ENCODE measurements at regions not wholly inside any gene's neighbourhood (a gene's known extent, or its start where the extent isn't known, plus 50 kb on each side); places are given as distances from the start of the nearest gene placed in this dataset.
"Not testable (repeated sequence)": the region's sequence is repeated elsewhere in the genome, so short reads cannot be mapped to it uniquely, and the experiment has no call there.

- DNase-seq = no peak
- intact Hi-C loops (cut with micrococcal nuclease) = no loop called here
- H3K27ac Mint-ChIP-seq = no peak overlapping the region
- H3K36me3 Mint-ChIP-seq = no peaks in the 10 kb centered on the region
- no peaks in the 10 kb centered on the region for H3K36me3 ChIP-seq (ENCODE audit: control insufficient read depth, insufficient read depth, low read length)
- H3K4me3 ChIP-seq (ENCODE audit: low read length) = no peak overlapping the region
- H3K9me3 ChIP-seq (ENCODE audit: control insufficient read depth, insufficient read depth, low read length) = peaks cover 11% of the 10 kb centered on the region
- H3K27me3 Mint-ChIP-seq (ENCODE audit: low read depth in 2 of 2) = no peaks in the 10 kb centered on the region
- H3K4me1 ChIP-seq (ENCODE audit: control insufficient read depth, insufficient read depth, low read length) = no peaks in the 10 kb centered on the region
- no peak for ATAC-seq
- peaks cover 9 to 16% of the 10 kb centered on the region in 2 donors for H3K9me3 Mint-ChIP-seq
- H3K27ac ChIP-seq (ENCODE audit: low read length) = no peak overlapping the region
- H3K4me1 Mint-ChIP-seq = no peaks in the 10 kb centered on the region
- no peaks in the 10 kb centered on the region for H3K27me3 ChIP-seq (ENCODE audit: control insufficient read depth, insufficient read depth, low read length)
- no peak for TF ChIP-seq CTCF (IDR thresholded peaks at IDR 0.05)
- no peak overlapping the region for H3K4me3 Mint-ChIP-seq
These were observed 1252.3 kb downstream of the TYW1 start for GRCh38 chr7:68248973-68249372.

GRCh38 chr7:68249611-68250010 lies 1253.0 kb downstream of the TYW1 start:
- H3K36me3 ChIP-seq (ENCODE audit: control insufficient read depth, insufficient read depth, low read length) = no peaks in the 10 kb centered on the region
- H3K4me3 Mint-ChIP-seq = no peak overlapping the region
- H3K9me3 ChIP-seq (ENCODE audit: control insufficient read depth, insufficient read depth, low read length) = peaks cover 11% of the 10 kb centered on the region
- H3K27ac ChIP-seq (ENCODE audit: low read length) = no peak overlapping the region
- ATAC-seq = no peak
- no peak overlapping the region for H3K27ac Mint-ChIP-seq
- no peak overlapping the region for H3K4me3 ChIP-seq (ENCODE audit: low read length)
- no peak for DNase-seq
- no peaks in the 10 kb centered on the region for H3K27me3 ChIP-seq (ENCODE audit: control insufficient read depth, insufficient read depth, low read length)
- H3K4me1 ChIP-seq (ENCODE audit: control insufficient read depth, insufficient read depth, low read length) = no peaks in the 10 kb centered on the region
- no peak for TF ChIP-seq CTCF (IDR thresholded peaks at IDR 0.05)
- H3K9me3 Mint-ChIP-seq = peaks cover 9 to 14% of the 10 kb centered on the region in 2 donors
- intact Hi-C loops (cut with micrococcal nuclease) = no loop called here
- no peaks in the 10 kb centered on the region for H3K27me3 Mint-ChIP-seq (ENCODE audit: low read depth in 2 of 2)
- no peaks in the 10 kb centered on the region for H3K4me1 Mint-ChIP-seq
- no peaks in the 10 kb centered on the region for H3K36me3 Mint-ChIP-seq
- WGBS (ENCODE audit: insufficient coverage) = 81% methylated on average over 1 of the region's 1 CpG

GRCh38 chr7:68250143-68250542 lies 1253.5 kb downstream of the TYW1 start:
- no peak for TF ChIP-seq CTCF (IDR thresholded peaks at IDR 0.05)
- Histone ChIP-seq H3K9me3 (ENCODE audit: control insufficient read depth, insufficient read depth, low read length) (peaks cover 11% of the 10 kb centered on the region), H3K36me3 (ENCODE audit: control insufficient read depth, insufficient read depth, low read length) (no peaks in the 10 kb centered on the region), H3K27ac (ENCODE audit: low read length) (no peak overlapping the region), H3K27me3 (ENCODE audit: control insufficient read depth, insufficient read depth, low read length) (no peaks in the 10 kb centered on the region), H3K4me1 (ENCODE audit: control insufficient read depth, insufficient read depth, low read length) (no peaks in the 10 kb centered on the region), H3K4me3 (ENCODE audit: low read length) (no peak overlapping the region)
- 92% methylated on average over 4 of the region's 4 CpGs for WGBS (ENCODE audit: insufficient coverage)
- Mint-ChIP-seq H3K27ac (no peak overlapping the region), H3K4me3 (no peak overlapping the region), H3K4me1 (no peaks in the 10 kb centered on the region), H3K9me3 (peaks cover 9 to 19% of the 10 kb centered on the region in 2 donors), H3K36me3 (no peaks in the 10 kb centered on the region), H3K27me3 (ENCODE audit: low read depth in 2 of 2) (no peaks in the 10 kb centered on the region)
- intact Hi-C loops (cut with micrococcal nuclease) = no loop called here
- DNase-seq = no peak
- ATAC-seq = no peak

GRCh38 chr7:68254815-68255214 lies 1258.2 kb downstream of the TYW1 start:
- intact Hi-C loops (cut with micrococcal nuclease); H3K4me1 Mint-ChIP-seq; H3K4me1 ChIP-seq (ENCODE audit: control insufficient read depth, insufficient read depth, low read length); H3K36me3 ChIP-seq (ENCODE audit: control insufficient read depth, insufficient read depth, low read length); H3K36me3 Mint-ChIP-seq; H3K27ac ChIP-seq (ENCODE audit: low read length); ATAC-seq; H3K9me3 ChIP-seq (ENCODE audit: control insufficient read depth, insufficient read depth, low read length); H3K27me3 Mint-ChIP-seq (ENCODE audit: low read depth in 2 of 2); H3K4me3 ChIP-seq (ENCODE audit: low read length); H3K4me3 Mint-ChIP-seq; DNase-seq; H3K27me3 ChIP-seq (ENCODE audit: control insufficient read depth, insufficient read depth, low read length); H3K27ac Mint-ChIP-seq: not testable (repeated sequence)
- peaks cover 6 to 22% of the 10 kb centered on the region in 2 donors for H3K9me3 Mint-ChIP-seq
- 77% methylated on average over 1 of the region's 1 CpG for WGBS (ENCODE audit: insufficient coverage)

All from natural killer cell (primary cell).